Keratinocyte (primary cell): ENCODE measurements at regions not wholly inside any gene's neighbourhood (a gene's known extent, or its start where the extent isn't known, plus 50 kb on each side); places are given as distances from the start of the nearest gene placed in this dataset.

ENCODE experiments used
- EZH2 ChIP-seq: IDR thresholded peaks from one replicate; pipeline ENCODE4 v1.6.1; 2012; ENCODE audit warnings: inconsistent platforms, mild to moderate bottlenecking, low read length, moderate library complexity
- TF ChIP-seq, protein P1 (sequence below), 3 experiments: IDR thresholded peaks in 1 of 3; conservative IDR thresholded peaks in 1 of 3; optimal IDR thresholded peaks in 1 of 3; 2 replicates in 2 of 3; 3 replicates in 1 of 3; pipeline versions ENCODE3 to v1.5.1; 2011; ENCODE audit warnings: low read length in 3 of 3, mild to moderate bottlenecking in 3 of 3, moderate library complexity in 2 of 3, control low read depth in 1 of 3, inconsistent platforms in 1 of 3; ENCODE audit not compliant: insufficient read depth in 2 of 3; ENCODE audit errors: extremely low read depth in 1 of 3

DNA sequence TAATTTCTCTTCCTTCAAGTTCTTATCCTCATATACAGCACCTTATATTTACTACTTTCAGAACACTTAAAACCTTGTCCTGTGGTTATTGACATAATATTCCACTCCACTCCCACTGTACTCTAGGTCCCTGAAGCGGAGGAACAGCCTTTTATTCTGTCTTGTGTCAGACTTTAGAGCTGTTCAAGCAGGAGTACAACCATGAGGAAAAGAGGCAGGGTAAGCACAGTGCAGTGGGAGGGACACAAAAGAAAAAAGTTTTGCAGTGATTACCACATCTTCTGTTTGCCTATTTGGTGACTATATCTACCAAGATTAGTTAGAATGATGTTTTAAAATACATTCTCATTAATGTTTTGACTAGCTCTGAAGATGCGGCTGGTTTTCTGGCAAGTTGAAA is 122.0 kb upstream of the CEP126 start:
- TF ChIP-seq, protein P1, sequence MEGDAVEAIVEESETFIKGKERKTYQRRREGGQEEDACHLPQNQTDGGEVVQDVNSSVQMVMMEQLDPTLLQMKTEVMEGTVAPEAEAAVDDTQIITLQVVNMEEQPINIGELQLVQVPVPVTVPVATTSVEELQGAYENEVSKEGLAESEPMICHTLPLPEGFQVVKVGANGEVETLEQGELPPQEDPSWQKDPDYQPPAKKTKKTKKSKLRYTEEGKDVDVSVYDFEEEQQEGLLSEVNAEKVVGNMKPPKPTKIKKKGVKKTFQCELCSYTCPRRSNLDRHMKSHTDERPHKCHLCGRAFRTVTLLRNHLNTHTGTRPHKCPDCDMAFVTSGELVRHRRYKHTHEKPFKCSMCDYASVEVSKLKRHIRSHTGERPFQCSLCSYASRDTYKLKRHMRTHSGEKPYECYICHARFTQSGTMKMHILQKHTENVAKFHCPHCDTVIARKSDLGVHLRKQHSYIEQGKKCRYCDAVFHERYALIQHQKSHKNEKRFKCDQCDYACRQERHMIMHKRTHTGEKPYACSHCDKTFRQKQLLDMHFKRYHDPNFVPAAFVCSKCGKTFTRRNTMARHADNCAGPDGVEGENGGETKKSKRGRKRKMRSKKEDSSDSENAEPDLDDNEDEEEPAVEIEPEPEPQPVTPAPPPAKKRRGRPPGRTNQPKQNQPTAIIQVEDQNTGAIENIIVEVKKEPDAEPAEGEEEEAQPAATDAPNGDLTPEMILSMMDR (optimal IDR thresholded peaks at IDR 0.05 in 1 of 3, IDR thresholded peaks at IDR 0.05 in 1 of 3, conservative IDR thresholded peaks at IDR 0.05 in 1 of 3; ENCODE audit: extremely low read depth in 1 of 3, insufficient read depth in 2 of 3, low read length in 3 of 3): no peak
- TF ChIP-seq EZH2: no peak
